ENCODE measurements at regions not wholly inside any gene's neighbourhood (a gene's known extent, or its start where the extent isn't known, plus 50 kb on each side); places are given as distances from the start of the nearest gene placed in this dataset.

GRCh38 chr2:103809415-103809814 lies 1044.5 kb upstream of the POU3F3 start:
- Histone ChIP-seq H3K27ac (ENCODE audit: low read depth, low read length) (peak overlapping the region; percentile 59), H3K4me3 (ENCODE audit: low read depth, low read length) (no peak overlapping the region; the same call in 1 of the 2 replicates), H3K9ac (ENCODE audit: low read depth, low read length) (no peak overlapping the region), H3K36me3 (ENCODE audit: control insufficient read depth, insufficient read depth, low read length) (no peaks in the 10 kb centered on the region), H3K4me1 (ENCODE audit: control insufficient read depth, insufficient read depth, low read length) (peaks cover 41% of the 10 kb centered on the region), H3K27me3 (ENCODE audit: control insufficient read depth, insufficient read depth, low read length) (no peaks in the 10 kb centered on the region), H3K9me3 (ENCODE audit: control insufficient read depth, insufficient read depth, low read length) (no peaks in the 10 kb centered on the region)

GRCh38 chr2:103809941-103810441 lies 1043.9 kb upstream of the POU3F3 start:
- Histone ChIP-seq H3K36me3 (ENCODE audit: control insufficient read depth, insufficient read depth, low read length) (no peaks in the 10 kb centered on the region), H3K27me3 (ENCODE audit: control insufficient read depth, insufficient read depth, low read length) (no peaks in the 10 kb centered on the region), H3K4me1 (ENCODE audit: control insufficient read depth, insufficient read depth, low read length) (peaks cover 41% of the 10 kb centered on the region), H3K9ac (ENCODE audit: low read depth, low read length) (no peak overlapping the region), H3K4me3 (ENCODE audit: low read depth, low read length) (no peak overlapping the region), H3K9me3 (ENCODE audit: control insufficient read depth, insufficient read depth, low read length) (no peaks in the 10 kb centered on the region), H3K27ac (ENCODE audit: low read depth, low read length) (peak overlapping the region; percentile 47)

GRCh38 chr2:103810875-103811274 lies 1043.0 kb upstream of the POU3F3 start:
- Histone ChIP-seq H3K36me3 (ENCODE audit: control insufficient read depth, insufficient read depth, low read length) (no peaks in the 10 kb centered on the region), H3K9me3 (ENCODE audit: control insufficient read depth, insufficient read depth, low read length) (no peaks in the 10 kb centered on the region), H3K9ac (ENCODE audit: low read depth, low read length) (no peak overlapping the region), H3K27ac (ENCODE audit: low read depth, low read length) (no peak overlapping the region), H3K4me1 (ENCODE audit: control insufficient read depth, insufficient read depth, low read length) (peaks cover 41% of the 10 kb centered on the region), H3K27me3 (ENCODE audit: control insufficient read depth, insufficient read depth, low read length) (no peaks in the 10 kb centered on the region), H3K4me3 (ENCODE audit: low read depth, low read length) (no peak overlapping the region)

DNA sequence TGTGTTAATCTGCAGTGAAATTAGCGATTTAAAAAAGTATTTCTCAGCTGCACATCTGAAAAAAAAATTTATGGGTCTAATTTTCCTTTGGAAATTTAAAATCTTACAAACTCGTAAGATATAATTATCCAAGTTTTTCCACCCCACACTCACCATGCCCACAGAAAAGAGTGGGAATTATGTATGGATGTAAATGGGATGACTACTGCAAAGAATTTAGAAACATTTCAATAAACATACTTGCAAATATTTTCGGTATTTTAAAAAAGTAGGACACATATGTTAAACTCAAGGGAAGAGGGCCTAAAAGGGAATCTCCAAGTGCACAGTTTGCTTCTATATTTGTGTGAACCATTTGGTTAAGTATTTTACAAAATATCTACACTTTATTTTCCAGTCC lies 1039.9 kb upstream of the POU3F3 start:
- no peak overlapping the region for H3K27ac ChIP-seq (ENCODE audit: low read depth, low read length)
- H3K36me3 ChIP-seq (ENCODE audit: control insufficient read depth, insufficient read depth, low read length): no peaks in the 10 kb centered on the region
- H3K9ac ChIP-seq (ENCODE audit: low read depth, low read length): no peak overlapping the region
- no peaks in the 10 kb centered on the region for H3K27me3 ChIP-seq (ENCODE audit: control insufficient read depth, insufficient read depth, low read length)
- H3K4me1 ChIP-seq (ENCODE audit: control insufficient read depth, insufficient read depth, low read length): peaks cover 53% of the 10 kb centered on the region
- no peaks in the 10 kb centered on the region for H3K9me3 ChIP-seq (ENCODE audit: control insufficient read depth, insufficient read depth, low read length)
- H3K4me3 ChIP-seq (ENCODE audit: low read depth, low read length): no peak overlapping the region

DNA sequence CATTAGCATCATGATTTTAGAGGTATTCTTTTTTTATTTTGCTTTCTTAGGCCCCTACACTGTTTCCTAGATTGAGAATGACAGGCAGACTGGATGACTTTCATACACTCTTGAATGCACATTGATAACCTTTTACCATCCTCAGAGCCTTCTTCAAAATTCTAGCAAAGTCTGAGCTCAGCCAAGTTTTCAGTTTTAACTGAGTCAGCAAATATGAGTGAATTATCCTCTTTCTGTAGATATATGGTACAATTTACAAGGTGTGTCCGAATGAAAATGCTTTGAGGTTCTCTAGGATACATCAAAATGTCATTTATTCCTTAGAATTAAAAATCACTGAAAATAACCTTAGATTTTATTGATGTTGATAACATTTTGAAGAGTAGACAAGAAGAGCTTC lies 1038.2 kb upstream of the POU3F3 start:
- Histone ChIP-seq H3K9me3 (ENCODE audit: control insufficient read depth, insufficient read depth, low read length) (no peaks in the 10 kb centered on the region), H3K27ac (ENCODE audit: low read depth, low read length) (no peak overlapping the region), H3K27me3 (ENCODE audit: control insufficient read depth, insufficient read depth, low read length) (no peaks in the 10 kb centered on the region), H3K4me3 (ENCODE audit: low read depth, low read length) (no peak overlapping the region), H3K36me3 (ENCODE audit: control insufficient read depth, insufficient read depth, low read length) (no peaks in the 10 kb centered on the region), H3K9ac (ENCODE audit: low read depth, low read length) (no peak overlapping the region), H3K4me1 (ENCODE audit: control insufficient read depth, insufficient read depth, low read length) (peaks cover 36% of the 10 kb centered on the region)

- Histone ChIP-seq H3K27me3 (ENCODE audit: control insufficient read depth, insufficient read depth, low read length) (no peaks in the 10 kb centered on the region), H3K4me1 (ENCODE audit: control insufficient read depth, insufficient read depth, low read length) (peaks cover 20% of the 10 kb centered on the region), H3K36me3 (ENCODE audit: control insufficient read depth, insufficient read depth, low read length) (no peaks in the 10 kb centered on the region), H3K9ac (ENCODE audit: low read depth, low read length) (no peak overlapping the region), H3K4me3 (ENCODE audit: low read depth, low read length) (peak overlapping the region; percentile 45; the same call in 1 of the 2 replicates), H3K9me3 (ENCODE audit: control insufficient read depth, insufficient read depth, low read length) (no peaks in the 10 kb centered on the region), H3K27ac (ENCODE audit: low read depth, low read length) (peak overlapping the region; percentile 49)
Measured at GRCh38 chr2:103817746-103818145, 1036.2 kb upstream of the POU3F3 start.

DNA sequence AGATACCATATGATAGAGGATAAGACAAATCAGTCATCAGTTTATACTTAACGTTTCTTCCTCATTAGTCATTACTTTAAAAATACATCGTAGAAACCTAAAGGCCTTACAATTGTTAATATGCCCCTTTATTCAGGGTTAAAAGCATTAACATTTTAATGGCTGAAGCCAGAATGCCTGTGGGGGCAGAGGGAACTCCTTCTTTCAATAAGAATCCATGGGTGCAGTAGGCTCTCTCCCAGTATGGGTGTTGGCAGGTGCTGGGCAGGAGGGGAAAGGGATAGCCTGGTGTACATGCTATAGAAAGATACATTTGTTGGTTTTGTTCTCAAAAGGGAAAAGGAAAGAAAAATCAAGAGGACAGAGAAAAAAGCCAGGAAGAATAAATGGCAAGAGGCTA lies 1035.7 kb upstream of the POU3F3 start:
- Histone ChIP-seq H3K27me3 (ENCODE audit: control insufficient read depth, insufficient read depth, low read length) (no peaks in the 10 kb centered on the region), H3K4me3 (ENCODE audit: low read depth, low read length) (peak overlapping the region; percentile 45), H3K9me3 (ENCODE audit: control insufficient read depth, insufficient read depth, low read length) (no peaks in the 10 kb centered on the region), H3K4me1 (ENCODE audit: control insufficient read depth, insufficient read depth, low read length) (peaks cover 24% of the 10 kb centered on the region), H3K9ac (ENCODE audit: low read depth, low read length) (no peak overlapping the region), H3K36me3 (ENCODE audit: control insufficient read depth, insufficient read depth, low read length) (no peaks in the 10 kb centered on the region), H3K27ac (ENCODE audit: low read depth, low read length) (peak overlapping the region; percentile 49)

DNA sequence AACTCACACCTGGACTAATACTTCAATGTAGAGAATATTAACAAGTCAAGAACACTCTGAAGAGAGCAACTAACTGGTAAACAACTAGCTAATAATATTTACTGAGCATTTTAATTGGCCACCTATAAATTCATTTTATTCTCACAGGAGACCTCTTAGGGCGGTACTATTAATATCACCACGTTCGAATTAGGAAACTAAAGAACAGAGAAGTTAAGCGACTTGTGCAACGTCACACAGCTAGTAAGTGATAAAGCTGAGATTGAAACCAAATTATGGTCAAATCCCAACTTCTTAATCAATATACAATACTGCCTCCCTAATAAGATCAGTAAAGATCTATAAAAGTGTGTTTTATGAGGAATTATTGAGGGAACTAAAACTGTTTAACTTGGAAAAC lies 1034.3 kb upstream of the POU3F3 start:
- no peak overlapping the region for H3K4me3 ChIP-seq (ENCODE audit: low read depth, low read length)
- H3K27ac ChIP-seq (ENCODE audit: low read depth, low read length): no peak overlapping the region
- H3K4me1 ChIP-seq (ENCODE audit: control insufficient read depth, insufficient read depth, low read length): peaks cover 35% of the 10 kb centered on the region
- no peak overlapping the region for H3K9ac ChIP-seq (ENCODE audit: low read depth, low read length)
- H3K9me3 ChIP-seq (ENCODE audit: control insufficient read depth, insufficient read depth, low read length): no peaks in the 10 kb centered on the region
- no peaks in the 10 kb centered on the region for H3K27me3 ChIP-seq (ENCODE audit: control insufficient read depth, insufficient read depth, low read length)
- H3K36me3 ChIP-seq (ENCODE audit: control insufficient read depth, insufficient read depth, low read length): no peaks in the 10 kb centered on the region

DNA sequence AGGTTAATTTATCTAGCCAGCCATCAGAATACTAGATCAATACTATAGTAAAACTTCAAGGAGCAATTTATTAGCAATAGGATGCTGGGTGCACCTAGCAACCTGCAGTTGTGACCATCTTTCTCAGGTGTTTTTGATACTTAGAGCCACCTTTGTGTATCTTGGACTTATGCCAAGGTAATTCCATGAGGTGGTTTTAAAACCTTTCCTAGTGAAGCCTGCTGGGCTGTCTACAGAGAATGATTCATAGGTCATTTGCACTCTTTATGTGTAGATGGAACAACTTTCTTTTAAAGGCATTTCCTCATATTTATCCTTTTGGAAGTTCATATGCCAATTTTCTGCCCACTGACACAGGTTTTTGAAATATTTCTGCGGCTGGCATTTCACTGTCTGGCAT lies 1030.1 kb upstream of the POU3F3 start:
- Histone ChIP-seq H3K36me3 (ENCODE audit: control insufficient read depth, insufficient read depth, low read length) (no peaks in the 10 kb centered on the region), H3K9me3 (ENCODE audit: control insufficient read depth, insufficient read depth, low read length) (no peaks in the 10 kb centered on the region), H3K4me1 (ENCODE audit: control insufficient read depth, insufficient read depth, low read length) (peaks cover 17% of the 10 kb centered on the region), H3K27ac (ENCODE audit: low read depth, low read length) (no peak overlapping the region), H3K9ac (ENCODE audit: low read depth, low read length) (no peak overlapping the region), H3K27me3 (ENCODE audit: control insufficient read depth, insufficient read depth, low read length) (no peaks in the 10 kb centered on the region), H3K4me3 (ENCODE audit: low read depth, low read length) (no peak overlapping the region)

- H3K27ac ChIP-seq (ENCODE audit: low read depth, low read length): no peak overlapping the region
- no peaks in the 10 kb centered on the region for H3K36me3 ChIP-seq (ENCODE audit: control insufficient read depth, insufficient read depth, low read length)
- no peak overlapping the region for H3K4me3 ChIP-seq (ENCODE audit: low read depth, low read length)
- H3K9me3 ChIP-seq (ENCODE audit: control insufficient read depth, insufficient read depth, low read length): no peaks in the 10 kb centered on the region
- H3K27me3 ChIP-seq (ENCODE audit: control insufficient read depth, insufficient read depth, low read length): no peaks in the 10 kb centered on the region
- H3K9ac ChIP-seq (ENCODE audit: low read depth, low read length): no peak overlapping the region
- no peaks in the 10 kb centered on the region for H3K4me1 ChIP-seq (ENCODE audit: control insufficient read depth, insufficient read depth, low read length)
Measured at GRCh38 chr2:103847276-103847675, 1006.6 kb upstream of the POU3F3 start.

- Histone ChIP-seq H3K36me3 (ENCODE audit: control insufficient read depth, insufficient read depth, low read length) (no peaks in the 10 kb centered on the region), H3K27me3 (ENCODE audit: control insufficient read depth, insufficient read depth, low read length) (no peaks in the 10 kb centered on the region), H3K27ac (ENCODE audit: low read depth, low read length) (no peak overlapping the region), H3K4me3 (ENCODE audit: low read depth, low read length) (no peak overlapping the region), H3K9me3 (ENCODE audit: control insufficient read depth, insufficient read depth, low read length) (no peaks in the 10 kb centered on the region), H3K9ac (ENCODE audit: low read depth, low read length) (no peak overlapping the region), H3K4me1 (ENCODE audit: control insufficient read depth, insufficient read depth, low read length) (no peaks in the 10 kb centered on the region)
Measured at GRCh38 chr2:103859238-103859637, 994.7 kb upstream of the POU3F3 start.

GRCh38 chr2:103860016-103860415 lies 993.9 kb upstream of the POU3F3 start:
- Histone ChIP-seq H3K36me3 (ENCODE audit: control insufficient read depth, insufficient read depth, low read length) (no peaks in the 10 kb centered on the region), H3K4me3 (ENCODE audit: low read depth, low read length) (no peak overlapping the region)

More at GRCh38 chr2:103860016-103860415, 993.9 kb upstream of the POU3F3 start:
- Histone ChIP-seq H3K4me1 (ENCODE audit: control insufficient read depth, insufficient read depth, low read length) (no peaks in the 10 kb centered on the region), H3K27ac (ENCODE audit: low read depth, low read length) (no peak overlapping the region), H3K27me3 (ENCODE audit: control insufficient read depth, insufficient read depth, low read length) (no peaks in the 10 kb centered on the region), H3K9me3 (ENCODE audit: control insufficient read depth, insufficient read depth, low read length) (no peaks in the 10 kb centered on the region), H3K9ac (ENCODE audit: low read depth, low read length) (no peak overlapping the region)
